ENCODE measurements at regions not wholly inside any gene's neighbourhood (a gene's known extent, or its start where the extent isn't known, plus 50 kb on each side); places are given as distances from the start of the nearest gene placed in this dataset.
A peak's percentile ranks its signal among the peaks of the same experiment; 100 is the strongest.

DNA sequence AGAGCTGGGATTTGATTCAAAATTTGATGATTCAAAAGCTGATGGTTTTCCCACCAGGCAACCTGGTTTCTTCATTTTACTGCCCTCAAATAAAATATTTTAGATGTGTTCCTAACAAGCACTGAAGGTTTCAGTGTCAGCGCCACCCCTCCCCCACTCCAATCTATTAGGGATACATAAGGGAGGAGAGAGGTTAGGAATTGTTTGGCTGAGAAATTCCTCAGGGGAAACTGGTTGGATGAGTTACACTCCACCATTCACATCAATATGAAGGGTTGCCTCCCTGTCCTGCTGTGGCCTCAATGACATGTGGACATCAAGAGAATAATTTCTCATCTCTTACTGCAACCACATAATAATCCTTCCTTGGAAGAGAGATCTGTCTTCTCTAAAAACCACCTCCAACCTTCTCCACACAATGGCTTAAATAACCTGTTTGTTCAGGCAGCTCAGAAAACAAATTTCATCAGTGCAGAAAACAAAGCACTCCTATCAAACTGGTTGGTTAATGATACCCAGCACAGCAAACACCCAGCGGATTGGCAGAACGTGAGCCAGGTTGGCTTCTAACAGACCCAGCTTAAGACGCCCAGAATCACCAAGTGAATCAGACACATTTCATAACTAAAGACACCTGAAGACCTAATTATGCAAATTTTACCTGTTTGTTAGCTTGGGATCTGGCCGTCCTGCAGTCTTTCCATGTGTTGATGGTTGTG, 136.0 kb upstream of the SGK1 start:
- intact Hi-C loops (cut with micrococcal nuclease; ENCODE audit: unreplicated experiment): no loop called here
- no peak overlapping the region for H3K27ac ChIP-seq

GRCh38 chr6:134452906-134453305, 135.0 kb upstream of the SGK1 start:
- Histone ChIP-seq H3K4me1 (replicated peaks; ENCODE audit: insufficient read depth) (peaks cover 20% of the 10 kb centered on the region), H3K4me2 (no peak overlapping the region), H3K27ac (no peak overlapping the region), H3K79me2 (ENCODE audit: low read depth) (no peaks in the 10 kb centered on the region), H3K9me3 (ENCODE audit: insufficient read depth, low read depth) (no peaks in the 10 kb centered on the region), H3K36me3 (ENCODE audit: low read depth) (no peaks in the 10 kb centered on the region), H2AFZ (no peak overlapping the region), H3K9me2 (ENCODE audit: insufficient read depth) (peaks cover 4% of the 10 kb centered on the region; the same call in 1 of the 2 replicates), H3F3A (ENCODE audit: insufficient read depth, low read depth) (no peaks in the 10 kb centered on the region; the same call in 1 of the 2 replicates), H3K4me3 (no peak overlapping the region), H3K27me3 (ENCODE audit: insufficient read depth, low read depth) (no peaks in the 10 kb centered on the region), H4K20me1 (ENCODE audit: insufficient read depth) (no peaks in the 10 kb centered on the region)
- ChIA-PET POLR2A (ENCODE audit: unreplicated experiment) (no interaction called here), CTCF (no interaction called here)
- no TSS peak for BruUV-seq (replicated peaks)
- intact Hi-C loops (cut with micrococcal nuclease; ENCODE audit: unreplicated experiment): no loop called here
- no peak for DNase-seq
- TF ChIP-seq EZH2 (IDR thresholded peaks at IDR 0.05; ENCODE audit: low read depth): no peak
- TF ChIP-seq, protein P1, sequence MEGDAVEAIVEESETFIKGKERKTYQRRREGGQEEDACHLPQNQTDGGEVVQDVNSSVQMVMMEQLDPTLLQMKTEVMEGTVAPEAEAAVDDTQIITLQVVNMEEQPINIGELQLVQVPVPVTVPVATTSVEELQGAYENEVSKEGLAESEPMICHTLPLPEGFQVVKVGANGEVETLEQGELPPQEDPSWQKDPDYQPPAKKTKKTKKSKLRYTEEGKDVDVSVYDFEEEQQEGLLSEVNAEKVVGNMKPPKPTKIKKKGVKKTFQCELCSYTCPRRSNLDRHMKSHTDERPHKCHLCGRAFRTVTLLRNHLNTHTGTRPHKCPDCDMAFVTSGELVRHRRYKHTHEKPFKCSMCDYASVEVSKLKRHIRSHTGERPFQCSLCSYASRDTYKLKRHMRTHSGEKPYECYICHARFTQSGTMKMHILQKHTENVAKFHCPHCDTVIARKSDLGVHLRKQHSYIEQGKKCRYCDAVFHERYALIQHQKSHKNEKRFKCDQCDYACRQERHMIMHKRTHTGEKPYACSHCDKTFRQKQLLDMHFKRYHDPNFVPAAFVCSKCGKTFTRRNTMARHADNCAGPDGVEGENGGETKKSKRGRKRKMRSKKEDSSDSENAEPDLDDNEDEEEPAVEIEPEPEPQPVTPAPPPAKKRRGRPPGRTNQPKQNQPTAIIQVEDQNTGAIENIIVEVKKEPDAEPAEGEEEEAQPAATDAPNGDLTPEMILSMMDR (conservative IDR thresholded peaks at IDR 0.05): no peak

More for the DNA sequence above, 136.0 kb upstream of the SGK1 start:
- Histone ChIP-seq H3K9me3 (ENCODE audit: insufficient read depth, low read depth) (no peaks in the 10 kb centered on the region), H3K79me2 (ENCODE audit: low read depth) (no peaks in the 10 kb centered on the region), H2AFZ (no peak overlapping the region), H3K4me2 (peak overlapping the region; percentile 43), H3K36me3 (ENCODE audit: low read depth) (no peaks in the 10 kb centered on the region), H3K4me1 (replicated peaks; ENCODE audit: insufficient read depth) (peaks cover 20% of the 10 kb centered on the region), H3K9me2 (ENCODE audit: insufficient read depth) (no peaks in the 10 kb centered on the region), H3F3A (ENCODE audit: insufficient read depth, low read depth) (no peaks in the 10 kb centered on the region; the same call in 1 of the 2 replicates), H3K4me3 (no peak overlapping the region), H3K27me3 (ENCODE audit: insufficient read depth, low read depth) (no peaks in the 10 kb centered on the region), H4K20me1 (ENCODE audit: insufficient read depth) (no peaks in the 10 kb centered on the region)
- BruUV-seq (replicated peaks): no TSS peak
- CTCF ChIA-PET: no interaction called here
- POLR2A ChIA-PET (ENCODE audit: unreplicated experiment): no interaction called here
- TF ChIP-seq, protein P1 (conservative IDR thresholded peaks at IDR 0.05): no peak
- no peak for TF ChIP-seq EZH2 (IDR thresholded peaks at IDR 0.05; ENCODE audit: low read depth)
- DNase-seq: peak; percentile 21 to 55

DNA sequence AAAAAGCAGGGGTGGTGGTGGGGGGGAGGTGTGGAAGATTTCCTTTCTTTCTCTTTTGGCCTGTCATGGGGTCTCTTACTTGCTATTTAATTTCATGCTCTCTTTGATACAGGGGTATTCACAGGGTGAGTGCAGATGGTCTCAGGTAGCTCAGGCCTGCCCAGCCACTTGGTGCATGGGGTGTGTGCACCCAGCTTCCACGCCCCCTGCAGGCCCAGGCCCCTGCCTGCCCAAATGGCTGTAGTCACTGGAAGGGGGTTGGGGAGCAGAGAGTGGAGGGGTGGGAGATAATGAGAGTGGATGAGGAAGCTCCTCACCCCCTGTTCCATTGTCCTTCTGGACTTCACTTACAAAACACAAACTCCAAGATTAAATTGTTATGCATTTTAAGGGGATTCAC, 133.6 kb upstream of the SGK1 start:
- peaks cover 20% of the 10 kb centered on the region for H3K4me1 ChIP-seq (replicated peaks; ENCODE audit: insufficient read depth)
- BruUV-seq (replicated peaks): no TSS peak
- no peak overlapping the region for H3K27ac ChIP-seq
- H3K27me3 ChIP-seq (ENCODE audit: insufficient read depth, low read depth): no peaks in the 10 kb centered on the region
- H3K79me2 ChIP-seq (ENCODE audit: low read depth): no peaks in the 10 kb centered on the region
- no peaks in the 10 kb centered on the region; the same call in 1 of the 2 replicates for H3F3A ChIP-seq (ENCODE audit: insufficient read depth, low read depth)
- TF ChIP-seq EZH2 (IDR thresholded peaks at IDR 0.05; ENCODE audit: low read depth): no peak
- TF ChIP-seq, protein P1 (conservative IDR thresholded peaks at IDR 0.05): no peak
- no peaks in the 10 kb centered on the region for H3K36me3 ChIP-seq (ENCODE audit: low read depth)
- no peak overlapping the region for H2AFZ ChIP-seq
- no peak overlapping the region for H3K4me2 ChIP-seq
- ChIA-PET CTCF (no interaction called here), POLR2A (ENCODE audit: unreplicated experiment) (no interaction called here)
- no peaks in the 10 kb centered on the region for H3K9me3 ChIP-seq (ENCODE audit: insufficient read depth, low read depth)
- intact Hi-C loops (cut with micrococcal nuclease; ENCODE audit: unreplicated experiment): no loop called here
- no peaks in the 10 kb centered on the region for H4K20me1 ChIP-seq (ENCODE audit: insufficient read depth)
- no peak overlapping the region for H3K4me3 ChIP-seq
- H3K9me2 ChIP-seq (ENCODE audit: insufficient read depth): peaks cover 4% of the 10 kb centered on the region; the same call in 1 of the 2 replicates
- no peak for DNase-seq
